IMR-90 (cell line): ENCODE measurements at regions not wholly inside any gene's neighbourhood (a gene's known extent, or its start where the extent isn't known, plus 50 kb on each side); places are given as distances from the start of the nearest gene placed in this dataset.

Experiments used
- ATAC-seq: fragments of 200-7000 bp; cut with Tn5 transposase; 2 replicates; pipeline ENCODE4 v1.9.1; 2020; ENCODE audit warnings: low read depth, mild to moderate bottlenecking, moderate library complexity
- BruUV-seq: library from RNA; stranded (reverse); fragments of 400-500 nt; replicated peaks from 2 replicates; lab custom pipeline; 2021; lab: Mats Ljungman, UMichigan
- CTCF ChIA-PET: fragments of 300-600 bp; formaldehyde crosslinking; extraction: SDS; loops from one replicate; lab custom pipeline; 2021; ENCODE audit warnings: antibody characterized with exemption; lab: Yijun Ruan, JAX
- POLR2A ChIA-PET: fragments of 300-600 bp; sonication (Branson Sonifier 250); formaldehyde crosslinking; loops from one replicate; lab custom pipeline; 2022; ENCODE audit warnings: antibody characterized with exemption; ENCODE audit not compliant: unreplicated experiment; lab: Charles Lee
- DNase-seq: peaks from one replicate; pipeline ENCODE4 v3.0.0; 2013
- H2AFZ ChIP-seq: replicated peaks from 2 replicates; pipeline ENCODE3; 2013; ENCODE audit warnings: low read length, mild to moderate bottlenecking; ENCODE audit not compliant: poor library complexity
- H2AK5ac ChIP-seq: 2 replicates; pipeline ENCODE4 v1.6.1; 2013; ENCODE audit warnings: low read depth, low read length, inconsistent platforms
- H2AK9ac ChIP-seq: replicated peaks from 2 replicates; pipeline ENCODE3; 2013; ENCODE audit warnings: mild to moderate bottlenecking, low read depth, low read length, moderate library complexity; ENCODE audit not compliant: poor library complexity
- H2BK120ac ChIP-seq: 2 replicates; pipeline ENCODE4 v1.6.1; 2013; ENCODE audit warnings: low read depth, low read length, inconsistent platforms
- H2BK15ac ChIP-seq: 3 replicates; pipeline ENCODE4 v1.6.1; 2013; ENCODE audit warnings: low read depth, low read length, inconsistent platforms
- H2BK20ac ChIP-seq: 2 replicates; pipeline ENCODE4 v1.6.1; 2013; ENCODE audit warnings: low read depth, mild to moderate bottlenecking, inconsistent platforms, low read length, moderate library complexity
- H2BK5ac ChIP-seq: 2 replicates; pipeline ENCODE4 v1.6.1; 2013; ENCODE audit warnings: mild to moderate bottlenecking, low read depth, low read length, inconsistent platforms; ENCODE audit not compliant: poor library complexity, severe bottlenecking
- H3K14ac ChIP-seq: replicated peaks from 2 replicates; pipeline ENCODE4 v1.6.1; 2013; ENCODE audit warnings: low read depth, low read length, inconsistent platforms
- H3K18ac ChIP-seq: 2 replicates; pipeline ENCODE4 v1.6.1; 2013; ENCODE audit warnings: low read depth, low read length, control low read depth
- H3K23ac ChIP-seq: 2 replicates; pipeline ENCODE4 v1.6.1; 2013; ENCODE audit warnings: low read depth, low read length, inconsistent platforms
- H3K27ac ChIP-seq: 2 replicates; pipeline ENCODE4 v1.5.1; 2013; ENCODE audit warnings: mild to moderate bottlenecking, control low read depth, low read length; ENCODE audit not compliant: insufficient read depth
- H3K27me3 ChIP-seq: 2 replicates; pipeline ENCODE4 v1.6.1; 2013; ENCODE audit warnings: low read length; ENCODE audit not compliant: control insufficient read depth, insufficient read depth
- H3K36me3 ChIP-seq: 2 replicates; pipeline ENCODE4 v1.6.1; 2013; ENCODE audit warnings: low read length, mixed read lengths; ENCODE audit not compliant: control insufficient read depth, insufficient read depth
- H3K4ac ChIP-seq: 2 replicates; pipeline ENCODE4 v1.6.1; 2013; ENCODE audit warnings: low read depth, low read length, inconsistent platforms
- H3K4me1 ChIP-seq: 2 replicates; pipeline ENCODE4 v1.6.1; 2013; ENCODE audit warnings: low read length, mixed read lengths; ENCODE audit not compliant: control insufficient read depth, insufficient read depth
- H3K4me2 ChIP-seq: 2 replicates; pipeline ENCODE4 v1.6.1; 2013; ENCODE audit warnings: low read depth, mild to moderate bottlenecking, control low read depth, low read length, moderate library complexity
- H3K4me3 ChIP-seq: 2 replicates; pipeline ENCODE4 v1.5.1; 2013; ENCODE audit warnings: low read depth, mild to moderate bottlenecking, control low read depth, low read length, moderate library complexity; ENCODE audit not compliant: insufficient read depth
- H3K56ac ChIP-seq: 2 replicates; pipeline ENCODE4 v1.6.1; 2013; ENCODE audit warnings: low read length, inconsistent platforms; ENCODE audit not compliant: insufficient read depth; ENCODE audit errors: extremely low read depth
- H3K79me1 ChIP-seq, 2 experiments: 2 replicates each; pipeline ENCODE4 v1.6.1; 2013; ENCODE audit warnings: low read length in 2 of 2, inconsistent platforms in 1 of 2, low read depth in 1 of 2
- H3K9ac ChIP-seq: 2 replicates; pipeline ENCODE4 v1.6.1; 2013; ENCODE audit warnings: low read depth, low read length, control low read depth
- H3K9me1 ChIP-seq: 2 replicates; pipeline ENCODE4 v1.6.1; 2013; ENCODE audit warnings: low read length, inconsistent platforms; ENCODE audit not compliant: insufficient read depth
- H3K9me3 ChIP-seq: 2 replicates; pipeline ENCODE4 v1.6.1; 2013; ENCODE audit warnings: low read length; ENCODE audit not compliant: control insufficient read depth, insufficient read depth
- H4K20me1 ChIP-seq: 2 replicates; pipeline ENCODE4 v1.6.1; 2013; ENCODE audit warnings: low read length, inconsistent platforms; ENCODE audit not compliant: insufficient read depth
- H4K5ac ChIP-seq: 2 replicates; pipeline ENCODE4 v1.6.1; 2013; ENCODE audit warnings: mild to moderate bottlenecking, low read depth, low read length, control low read depth
- H4K8ac ChIP-seq, 2 experiments: 2 replicates each; pipeline ENCODE4 v1.6.1; 2013; ENCODE audit warnings: low read depth in 2 of 2, low read length in 2 of 2, control low read depth in 1 of 2, inconsistent platforms in 1 of 2
- H4K91ac ChIP-seq: 2 replicates; pipeline ENCODE4 v1.6.1; 2013; ENCODE audit warnings: low read depth, low read length, inconsistent platforms; ENCODE audit not compliant: insufficient read depth
- BHLHE40 ChIP-seq: fragments of 150-350 bp; IDR thresholded peaks from 2 replicates; pipeline ENCODE4 v1.6.1; 2016; ENCODE audit warnings: mild to moderate bottlenecking, low read depth, low read length
- CEBPB ChIP-seq: IDR thresholded peaks from 2 replicates; pipeline ENCODE4 v1.6.1; 2012; ENCODE audit warnings: low read depth, low read length, improper control_type of control experiment
- CHD1 ChIP-seq: IDR thresholded peaks from 2 replicates; pipeline ENCODE4 v1.6.1; 2012; ENCODE audit warnings: low read depth, low read length, improper control_type of control experiment
- RFX5 ChIP-seq: IDR thresholded peaks from 2 replicates; pipeline ENCODE4 v1.8.0; 2012; ENCODE audit warnings: low read depth, mild to moderate bottlenecking, low read length, moderate library complexity
- WGBS, 2 experiments: methylation state at CpG; one replicate each; pipeline versions ENCODE4 v1.1.5 to v1.1.7; 2013; ENCODE audit warnings: missing lambda C conversion rate in 2 of 2; ENCODE audit not compliant: insufficient read length in 1 of 2; ENCODE audit errors: extremely low coverage in 2 of 2; 5-methylcytosine and 5-hydroxymethylcytosine counted together
- dilution Hi-C: fragments of 300-500 bp; cut with HindIII; formaldehyde crosslinking; loops from one replicate; pipeline ENCODE4 v1.14.3; 2018; ENCODE audit warnings: low sequenced_read_pairs; ENCODE audit not compliant: unreplicated experiment
- in situ Hi-C: fragments of 300-500 bp; cut with MboI; formaldehyde crosslinking; loops from 3 replicates; pipeline ENCODE4 v1.14.3; 2019; ENCODE audit warnings: low sequenced_read_pairs, inconsistent platforms, mixed read lengths
- intact Hi-C: fragments of 100-400 bp; cut with micrococcal nuclease; formaldehyde crosslinking; loops from 2 replicates; pipeline ENCODE4 v1.10.0; 2022

- Histone ChIP-seq H3K4me1 (no peaks in the 10 kb centered on the region), H3K4ac (no peak overlapping the region), H3K18ac (no peak overlapping the region), H3K23ac (no peak overlapping the region), H3K56ac (no peak overlapping the region), H3K4me2 (no peak overlapping the region), H3K14ac (no peak overlapping the region), H3K27me3 (no peaks in the 10 kb centered on the region), H3K79me1 (no peaks in the 10 kb centered on the region), H4K20me1 (no peaks in the 10 kb centered on the region), H2BK15ac (no peak overlapping the region), H2AK5ac (no peak overlapping the region), H2BK5ac (no peak overlapping the region), H4K91ac (no peak overlapping the region), H3K9ac (no peak overlapping the region), H4K5ac (no peak overlapping the region), H3K9me3 (no peaks in the 10 kb centered on the region), H3K27ac (no peak overlapping the region), H4K8ac (no peak overlapping the region), H2AK9ac (no peak overlapping the region), H3K9me1 (no peaks in the 10 kb centered on the region), H3K36me3 (no peaks in the 10 kb centered on the region), H2BK120ac (no peak overlapping the region), H3K4me3 (no peak overlapping the region), H2AFZ (no peak overlapping the region), H2BK20ac (no peak overlapping the region)
- POLR2A ChIA-PET: no interaction called here
- no CpG with 5 or more reads among the region's 5 CpGs for WGBS, 2 experiments
- TF ChIP-seq CHD1 (no peak), BHLHE40 (no peak), RFX5 (no peak), CEBPB (no peak)
- ATAC-seq (no peak), DNase-seq (no peak)
- no TSS peak for BruUV-seq
- intact Hi-C loops (no loop called here), dilution Hi-C loops (no loop called here), in situ Hi-C loops (no loop called here)
- CTCF ChIA-PET: no interaction called here
These were observed 167.1 kb upstream of the DAB1 start for GRCh38 chr1:57590978-57591377.
